ENCODE measurements at regions not wholly inside any gene's neighbourhood (a gene's known extent, or its start where the extent isn't known, plus 50 kb on each side); places are given as distances from the start of the nearest gene placed in this dataset.

DNA sequence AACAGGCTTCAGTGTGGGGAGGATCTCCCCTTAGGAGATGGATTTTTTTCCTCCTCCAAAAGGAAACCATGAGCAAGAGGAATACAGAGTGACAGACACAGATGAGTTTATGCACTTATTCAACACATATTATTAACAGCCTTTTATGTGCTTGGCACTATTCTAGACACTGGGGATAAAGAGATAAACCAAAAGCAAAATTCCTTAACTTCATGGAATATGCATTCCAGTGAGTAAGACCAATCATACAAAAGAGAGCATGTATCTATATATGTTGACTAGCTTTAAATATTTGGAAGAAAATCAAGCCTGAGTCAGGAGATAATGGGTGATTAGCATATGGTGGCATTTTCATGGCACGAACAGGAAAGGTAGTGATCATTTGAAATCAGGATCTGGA, 284.4 kb upstream of the RASGRP1 start:
- TF ChIP-seq FOS (IDR thresholded peaks at IDR 0.05; ENCODE audit: borderline replicate concordance, insufficient read depth, low read length) (no peak), POLR2A (IDR thresholded peaks at IDR 0.05; ENCODE audit: low read depth, low read length) (no peak), EZH2 (IDR thresholded peaks at IDR 0.05; ENCODE audit: borderline replicate concordance, low read depth, low read length, severe bottlenecking) (no peak), POLR2AphosphoS5 (IDR thresholded peaks at IDR 0.05; ENCODE audit: insufficient read depth, low read depth, low read length) (no peak)
- TF ChIP-seq, protein P1, sequence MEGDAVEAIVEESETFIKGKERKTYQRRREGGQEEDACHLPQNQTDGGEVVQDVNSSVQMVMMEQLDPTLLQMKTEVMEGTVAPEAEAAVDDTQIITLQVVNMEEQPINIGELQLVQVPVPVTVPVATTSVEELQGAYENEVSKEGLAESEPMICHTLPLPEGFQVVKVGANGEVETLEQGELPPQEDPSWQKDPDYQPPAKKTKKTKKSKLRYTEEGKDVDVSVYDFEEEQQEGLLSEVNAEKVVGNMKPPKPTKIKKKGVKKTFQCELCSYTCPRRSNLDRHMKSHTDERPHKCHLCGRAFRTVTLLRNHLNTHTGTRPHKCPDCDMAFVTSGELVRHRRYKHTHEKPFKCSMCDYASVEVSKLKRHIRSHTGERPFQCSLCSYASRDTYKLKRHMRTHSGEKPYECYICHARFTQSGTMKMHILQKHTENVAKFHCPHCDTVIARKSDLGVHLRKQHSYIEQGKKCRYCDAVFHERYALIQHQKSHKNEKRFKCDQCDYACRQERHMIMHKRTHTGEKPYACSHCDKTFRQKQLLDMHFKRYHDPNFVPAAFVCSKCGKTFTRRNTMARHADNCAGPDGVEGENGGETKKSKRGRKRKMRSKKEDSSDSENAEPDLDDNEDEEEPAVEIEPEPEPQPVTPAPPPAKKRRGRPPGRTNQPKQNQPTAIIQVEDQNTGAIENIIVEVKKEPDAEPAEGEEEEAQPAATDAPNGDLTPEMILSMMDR (IDR thresholded peaks at IDR 0.05; ENCODE audit: extremely low read depth in 1 of 2, insufficient read depth in 1 of 2, low read depth in 1 of 2, low read length in 2 of 2) = no peak
- TF ChIP-seq, protein P2, sequence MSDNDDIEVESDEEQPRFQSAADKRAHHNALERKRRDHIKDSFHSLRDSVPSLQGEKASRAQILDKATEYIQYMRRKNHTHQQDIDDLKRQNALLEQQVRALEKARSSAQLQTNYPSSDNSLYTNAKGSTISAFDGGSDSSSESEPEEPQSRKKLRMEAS (IDR thresholded peaks at IDR 0.05; ENCODE audit: insufficient read depth, insufficient read length) = no peak

All from endothelial cell of umbilical vein (primary cell).